DND-41 (cell line): ENCODE measurements at regions not wholly inside any gene's neighbourhood (a gene's known extent, or its start where the extent isn't known, plus 50 kb on each side); places are given as distances from the start of the nearest gene placed in this dataset.

Experiments
- ATAC-seq: fragments of 200-7000 bp; cut with Tn5 transposase; 3 replicates; pipeline ENCODE4 v1.9.1; 2021; ENCODE audit warnings: low read depth; ENCODE audit not compliant: insufficient read depth
- DNase-seq: peaks from one replicate; pipeline ENCODE4 v3.0.0-alpha.2; 2020
- H2AFZ ChIP-seq: 2 replicates; pipeline ENCODE4 v1.6.0; 2012; ENCODE audit warnings: low read depth, low read length
- H3K27ac ChIP-seq: 2 replicates; pipeline ENCODE4 v1.5.1; 2012; ENCODE audit warnings: low read length, inconsistent platforms
- H3K27me3 ChIP-seq: fragments of 200-600 bp; sonication (generic); 2 replicates; pipeline ENCODE4 v1.6.0; 2012; ENCODE audit warnings: low read length, mild to moderate bottlenecking, inconsistent platforms; ENCODE audit not compliant: insufficient read depth, poor library complexity
- H3K36me3 ChIP-seq: 2 replicates; pipeline ENCODE4 v1.5.1; 2012; ENCODE audit warnings: low read length, inconsistent platforms; ENCODE audit not compliant: insufficient read depth
- H3K4me1 ChIP-seq: 2 replicates; pipeline ENCODE4 v1.5.1; 2012; ENCODE audit warnings: mild to moderate bottlenecking, low read length; ENCODE audit not compliant: insufficient read depth
- H3K4me2 ChIP-seq: 2 replicates; pipeline ENCODE4 v1.6.0; 2012; ENCODE audit warnings: mild to moderate bottlenecking, moderate library complexity, low read length, inconsistent platforms; ENCODE audit not compliant: insufficient read depth
- H3K4me3 ChIP-seq, 2 experiments: fragments of 200-600 bp in 1 of 2; shearing (Covaris generic) in 1 of 2; 2 replicates each; pipeline ENCODE4 v1.5.1; 2012 to 2016; ENCODE audit warnings: inconsistent platforms in 2 of 2, low read length in 2 of 2, mild to moderate bottlenecking in 2 of 2, low read depth in 1 of 2, moderate library complexity in 1 of 2
- H3K79me2 ChIP-seq: 2 replicates; pipeline ENCODE4 v1.6.0; 2012; ENCODE audit warnings: low read length, inconsistent platforms; ENCODE audit not compliant: insufficient read depth
- H3K9ac ChIP-seq: 2 replicates; pipeline ENCODE4 v1.6.0; 2012; ENCODE audit warnings: low read depth, mild to moderate bottlenecking, inconsistent platforms, low read length, moderate library complexity
- H3K9me3 ChIP-seq: 2 replicates; pipeline ENCODE4 v1.5.1; 2012; ENCODE audit warnings: low read length, moderate library complexity, mild to moderate bottlenecking, inconsistent platforms; ENCODE audit not compliant: insufficient read depth, severe bottlenecking
- H4K20me1 ChIP-seq: 2 replicates; pipeline ENCODE4 v1.6.0; 2012; ENCODE audit warnings: low read length; ENCODE audit not compliant: insufficient read depth
- CTCF ChIP-seq: IDR thresholded peaks from 2 replicates; pipeline ENCODE4 v1.5.1; 2012; ENCODE audit warnings: borderline replicate concordance, low read length, moderate library complexity, mild to moderate bottlenecking; ENCODE audit not compliant: poor library complexity, severe bottlenecking; ENCODE audit errors: extremely low read depth
- EZH2 ChIP-seq: IDR thresholded peaks from 3 replicates; pipeline ENCODE4 v1.6.1; 2012; ENCODE audit warnings: borderline replicate concordance, low read depth, mild to moderate bottlenecking, moderate library complexity, low read length, inconsistent platforms; ENCODE audit not compliant: severe bottlenecking

- H3K9me3 ChIP-seq, result no peaks in the 10 kb centered on the region
- H3K27ac ChIP-seq, result no peak overlapping the region
- no peak overlapping the region for H3K4me2 ChIP-seq
- DNase-seq, result no peak
- no peak overlapping the region for H3K9ac ChIP-seq
- TF ChIP-seq CTCF (no peak), EZH2 (no peak)
- no peaks in the 10 kb centered on the region for H3K36me3 ChIP-seq
- H3K4me3 ChIP-seq, result no peak overlapping the region
- no peak for ATAC-seq
- no peaks in the 10 kb centered on the region for H3K4me1 ChIP-seq
- H2AFZ ChIP-seq, result no peak overlapping the region
- H3K27me3 ChIP-seq, result peaks cover 5% of the 10 kb centered on the region
- H4K20me1 ChIP-seq, result no peaks in the 10 kb centered on the region
- no peaks in the 10 kb centered on the region for H3K79me2 ChIP-seq
Observed at GRCh38 chr11:13885083-13885482, 77.4 kb upstream of the SPON1 start.

- no peak for DNase-seq
- Histone ChIP-seq H3K27me3 (peaks cover 12% of the 10 kb centered on the region), H4K20me1 (no peaks in the 10 kb centered on the region), H3K27ac (no peak overlapping the region), H3K4me3 (no peak overlapping the region), H3K4me1 (no peaks in the 10 kb centered on the region), H3K79me2 (no peaks in the 10 kb centered on the region), H2AFZ (no peak overlapping the region), H3K4me2 (no peak overlapping the region), H3K9ac (no peak overlapping the region), H3K9me3 (no peaks in the 10 kb centered on the region), H3K36me3 (no peaks in the 10 kb centered on the region)
- ATAC-seq, result no peak
- TF ChIP-seq EZH2, result no peak
- TF ChIP-seq CTCF, result no peak
Observed at GRCh38 chr11:13889552-13890249, 72.8 kb upstream of the SPON1 start.

- H3K36me3 ChIP-seq, result no peaks in the 10 kb centered on the region
- H3K4me2 ChIP-seq, result no peak overlapping the region
- ATAC-seq (no peak), DNase-seq (no peak)
- H2AFZ ChIP-seq, result no peak overlapping the region
- no peaks in the 10 kb centered on the region for H3K9me3 ChIP-seq
- TF ChIP-seq CTCF (no peak), EZH2 (no peak)
- H3K9ac ChIP-seq, result no peak overlapping the region
- peaks cover 7% of the 10 kb centered on the region for H3K27me3 ChIP-seq
- no peaks in the 10 kb centered on the region for H4K20me1 ChIP-seq
- H3K4me3 ChIP-seq, result no peak overlapping the region
- no peaks in the 10 kb centered on the region for H3K4me1 ChIP-seq
- no peaks in the 10 kb centered on the region for H3K79me2 ChIP-seq
- no peak overlapping the region for H3K27ac ChIP-seq
Observed at GRCh38 chr11:13891911-13892310, 70.6 kb upstream of the SPON1 start.
